IMR-90 (cell line): ENCODE measurements at regions not wholly inside any gene's neighbourhood (a gene's known extent, or its start where the extent isn't known, plus 50 kb on each side); places are given as distances from the start of the nearest gene placed in this dataset.

Experiments
- ATAC-seq: fragments of 200-7000 bp; cut with Tn5 transposase; 2 replicates; pipeline ENCODE4 v1.9.1; 2020; ENCODE audit warnings: low read depth, mild to moderate bottlenecking, moderate library complexity
- BruUV-seq: library from RNA; stranded (reverse); fragments of 400-500 nt; replicated peaks from 2 replicates; lab custom pipeline; 2021; lab: Mats Ljungman, UMichigan
- CTCF ChIA-PET: fragments of 300-600 bp; formaldehyde crosslinking; extraction: SDS; loops from one replicate; lab custom pipeline; 2021; ENCODE audit warnings: antibody characterized with exemption; lab: Yijun Ruan, JAX
- POLR2A ChIA-PET: fragments of 300-600 bp; sonication (Branson Sonifier 250); formaldehyde crosslinking; loops from one replicate; lab custom pipeline; 2022; ENCODE audit warnings: antibody characterized with exemption; ENCODE audit not compliant: unreplicated experiment; lab: Charles Lee
- DNase-seq: peaks from one replicate; pipeline ENCODE4 v3.0.0; 2013
- H2AFZ ChIP-seq: replicated peaks from 2 replicates; pipeline ENCODE3; 2013; ENCODE audit warnings: low read length, mild to moderate bottlenecking; ENCODE audit not compliant: poor library complexity
- H2AK5ac ChIP-seq: 2 replicates; pipeline ENCODE4 v1.6.1; 2013; ENCODE audit warnings: low read depth, low read length, inconsistent platforms
- H2AK9ac ChIP-seq: replicated peaks from 2 replicates; pipeline ENCODE3; 2013; ENCODE audit warnings: mild to moderate bottlenecking, low read depth, low read length, moderate library complexity; ENCODE audit not compliant: poor library complexity
- H2BK120ac ChIP-seq: 2 replicates; pipeline ENCODE4 v1.6.1; 2013; ENCODE audit warnings: low read depth, low read length, inconsistent platforms
- H2BK15ac ChIP-seq: 3 replicates; pipeline ENCODE4 v1.6.1; 2013; ENCODE audit warnings: low read depth, low read length, inconsistent platforms
- H2BK20ac ChIP-seq: 2 replicates; pipeline ENCODE4 v1.6.1; 2013; ENCODE audit warnings: low read depth, mild to moderate bottlenecking, inconsistent platforms, low read length, moderate library complexity
- H2BK5ac ChIP-seq: 2 replicates; pipeline ENCODE4 v1.6.1; 2013; ENCODE audit warnings: mild to moderate bottlenecking, low read depth, low read length, inconsistent platforms; ENCODE audit not compliant: poor library complexity, severe bottlenecking
- H3K14ac ChIP-seq: replicated peaks from 2 replicates; pipeline ENCODE4 v1.6.1; 2013; ENCODE audit warnings: low read depth, low read length, inconsistent platforms
- H3K18ac ChIP-seq: 2 replicates; pipeline ENCODE4 v1.6.1; 2013; ENCODE audit warnings: low read depth, low read length, control low read depth
- H3K23ac ChIP-seq: 2 replicates; pipeline ENCODE4 v1.6.1; 2013; ENCODE audit warnings: low read depth, low read length, inconsistent platforms
- H3K27ac ChIP-seq: 2 replicates; pipeline ENCODE4 v1.5.1; 2013; ENCODE audit warnings: mild to moderate bottlenecking, control low read depth, low read length; ENCODE audit not compliant: insufficient read depth
- H3K27me3 ChIP-seq: 2 replicates; pipeline ENCODE4 v1.6.1; 2013; ENCODE audit warnings: low read length; ENCODE audit not compliant: control insufficient read depth, insufficient read depth
- H3K36me3 ChIP-seq: 2 replicates; pipeline ENCODE4 v1.6.1; 2013; ENCODE audit warnings: low read length, mixed read lengths; ENCODE audit not compliant: control insufficient read depth, insufficient read depth
- H3K4ac ChIP-seq: 2 replicates; pipeline ENCODE4 v1.6.1; 2013; ENCODE audit warnings: low read depth, low read length, inconsistent platforms
- H3K4me1 ChIP-seq: 2 replicates; pipeline ENCODE4 v1.6.1; 2013; ENCODE audit warnings: low read length, mixed read lengths; ENCODE audit not compliant: control insufficient read depth, insufficient read depth
- H3K4me2 ChIP-seq: 2 replicates; pipeline ENCODE4 v1.6.1; 2013; ENCODE audit warnings: low read depth, mild to moderate bottlenecking, control low read depth, low read length, moderate library complexity
- H3K4me3 ChIP-seq: 2 replicates; pipeline ENCODE4 v1.5.1; 2013; ENCODE audit warnings: low read depth, mild to moderate bottlenecking, control low read depth, low read length, moderate library complexity; ENCODE audit not compliant: insufficient read depth
- H3K56ac ChIP-seq: 2 replicates; pipeline ENCODE4 v1.6.1; 2013; ENCODE audit warnings: low read length, inconsistent platforms; ENCODE audit not compliant: insufficient read depth; ENCODE audit errors: extremely low read depth
- H3K79me1 ChIP-seq, 2 experiments: 2 replicates each; pipeline ENCODE4 v1.6.1; 2013; ENCODE audit warnings: low read length in 2 of 2, inconsistent platforms in 1 of 2, low read depth in 1 of 2
- H3K9ac ChIP-seq: 2 replicates; pipeline ENCODE4 v1.6.1; 2013; ENCODE audit warnings: low read depth, low read length, control low read depth
- H3K9me1 ChIP-seq: 2 replicates; pipeline ENCODE4 v1.6.1; 2013; ENCODE audit warnings: low read length, inconsistent platforms; ENCODE audit not compliant: insufficient read depth
- H3K9me3 ChIP-seq: 2 replicates; pipeline ENCODE4 v1.6.1; 2013; ENCODE audit warnings: low read length; ENCODE audit not compliant: control insufficient read depth, insufficient read depth
- H4K20me1 ChIP-seq: 2 replicates; pipeline ENCODE4 v1.6.1; 2013; ENCODE audit warnings: low read length, inconsistent platforms; ENCODE audit not compliant: insufficient read depth
- H4K5ac ChIP-seq: 2 replicates; pipeline ENCODE4 v1.6.1; 2013; ENCODE audit warnings: mild to moderate bottlenecking, low read depth, low read length, control low read depth
- H4K8ac ChIP-seq, 2 experiments: 2 replicates each; pipeline ENCODE4 v1.6.1; 2013; ENCODE audit warnings: low read depth in 2 of 2, low read length in 2 of 2, control low read depth in 1 of 2, inconsistent platforms in 1 of 2
- H4K91ac ChIP-seq: 2 replicates; pipeline ENCODE4 v1.6.1; 2013; ENCODE audit warnings: low read depth, low read length, inconsistent platforms; ENCODE audit not compliant: insufficient read depth
- CEBPB ChIP-seq: IDR thresholded peaks from 2 replicates; pipeline ENCODE4 v1.6.1; 2012; ENCODE audit warnings: low read depth, low read length, improper control_type of control experiment
- FOS ChIP-seq: fragments of 150-350 bp; IDR thresholded peaks from 2 replicates; pipeline ENCODE4 v1.6.1; 2016; ENCODE audit warnings: low read depth, low read length
- MAFK ChIP-seq: IDR thresholded peaks from 2 replicates; pipeline ENCODE4 v1.6.1; 2012; ENCODE audit warnings: low read depth, low read length, improper control_type of control experiment
- POLR2A ChIP-seq: IDR thresholded peaks from 2 replicates; pipeline ENCODE4 v1.6.1; 2012; ENCODE audit warnings: mild to moderate bottlenecking, low read depth, low read length
- RAD21 ChIP-seq: IDR thresholded peaks from 2 replicates; pipeline ENCODE4 v1.6.1; 2012; ENCODE audit warnings: low read length, improper control_type of control experiment
- WGBS, 2 experiments: methylation state at CpG; one replicate each; pipeline versions ENCODE4 v1.1.5 to v1.1.7; 2013; ENCODE audit warnings: missing lambda C conversion rate in 2 of 2; ENCODE audit not compliant: insufficient read length in 1 of 2; ENCODE audit errors: extremely low coverage in 2 of 2; 5-methylcytosine and 5-hydroxymethylcytosine counted together
- dilution Hi-C: fragments of 300-500 bp; cut with HindIII; formaldehyde crosslinking; loops from one replicate; pipeline ENCODE4 v1.14.3; 2018; ENCODE audit warnings: low sequenced_read_pairs; ENCODE audit not compliant: unreplicated experiment
- in situ Hi-C: fragments of 300-500 bp; cut with MboI; formaldehyde crosslinking; loops from 3 replicates; pipeline ENCODE4 v1.14.3; 2019; ENCODE audit warnings: low sequenced_read_pairs, inconsistent platforms, mixed read lengths
- intact Hi-C: fragments of 100-400 bp; cut with micrococcal nuclease; formaldehyde crosslinking; loops from 2 replicates; pipeline ENCODE4 v1.10.0; 2022
- TF ChIP-seq, protein P1 (sequence below): fragments of 150-350 bp; IDR thresholded peaks from 2 replicates; pipeline ENCODE4 v1.6.1; 2016; ENCODE audit warnings: low read depth, mild to moderate bottlenecking, low read length, moderate library complexity, borderline replicate concordance

DNA sequence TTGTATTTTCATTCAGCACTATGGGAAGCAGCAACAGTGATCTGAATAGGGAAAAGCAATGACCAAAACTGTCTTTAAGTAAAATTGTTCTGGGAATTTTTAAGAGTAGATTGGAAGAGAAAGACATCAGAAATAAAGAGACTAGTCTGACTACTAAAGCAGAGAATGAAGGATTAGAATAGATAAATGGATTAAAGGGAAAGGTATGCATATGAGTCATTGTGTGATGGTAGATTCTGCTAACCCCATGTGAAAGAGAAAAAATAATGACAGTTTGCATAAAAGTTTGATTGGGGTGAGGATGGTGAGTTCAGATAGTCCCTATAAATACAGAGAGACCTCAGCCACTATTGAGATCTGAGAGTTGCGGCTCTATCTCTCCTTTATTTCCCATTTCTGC is 139.6 kb upstream of the DCC start:
- H2AK5ac ChIP-seq: no peak overlapping the region
- H3K4me1 ChIP-seq: no peaks in the 10 kb centered on the region
- peaks cover 7% of the 10 kb centered on the region for H3K9me3 ChIP-seq
- H2BK5ac ChIP-seq: no peak overlapping the region
- H2BK120ac ChIP-seq: no peak overlapping the region
- H2AK9ac ChIP-seq: no peak overlapping the region
- POLR2A ChIA-PET: no interaction called here
- H3K9me1 ChIP-seq: no peaks in the 10 kb centered on the region
- H2BK15ac ChIP-seq: no peak overlapping the region
- H3K4me2 ChIP-seq: no peak overlapping the region
- H2BK20ac ChIP-seq: no peak overlapping the region
- no peak overlapping the region for H4K91ac ChIP-seq
- in situ Hi-C loops: no loop called here
- H4K20me1 ChIP-seq: no peaks in the 10 kb centered on the region
- no peak overlapping the region for H3K14ac ChIP-seq
- H3K27ac ChIP-seq: no peak overlapping the region
- BruUV-seq: no TSS peak
- no peaks in the 10 kb centered on the region for H3K36me3 ChIP-seq
- no peaks in the 10 kb centered on the region for H3K27me3 ChIP-seq
- TF ChIP-seq MAFK: no peak
- no peak for TF ChIP-seq POLR2A
- no peak for TF ChIP-seq RAD21
- TF ChIP-seq, protein P1, sequence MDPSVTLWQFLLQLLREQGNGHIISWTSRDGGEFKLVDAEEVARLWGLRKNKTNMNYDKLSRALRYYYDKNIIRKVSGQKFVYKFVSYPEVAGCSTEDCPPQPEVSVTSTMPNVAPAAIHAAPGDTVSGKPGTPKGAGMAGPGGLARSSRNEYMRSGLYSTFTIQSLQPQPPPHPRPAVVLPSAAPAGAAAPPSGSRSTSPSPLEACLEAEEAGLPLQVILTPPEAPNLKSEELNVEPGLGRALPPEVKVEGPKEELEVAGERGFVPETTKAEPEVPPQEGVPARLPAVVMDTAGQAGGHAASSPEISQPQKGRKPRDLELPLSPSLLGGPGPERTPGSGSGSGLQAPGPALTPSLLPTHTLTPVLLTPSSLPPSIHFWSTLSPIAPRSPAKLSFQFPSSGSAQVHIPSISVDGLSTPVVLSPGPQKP: no peak
- no peak for TF ChIP-seq FOS
- no peak for TF ChIP-seq CEBPB
- H3K23ac ChIP-seq: no peak overlapping the region
- H3K18ac ChIP-seq: no peak overlapping the region
- H3K4ac ChIP-seq: no peak overlapping the region
- no peak overlapping the region for H3K4me3 ChIP-seq
- no peaks in the 10 kb centered on the region for H3K79me1 ChIP-seq
- H3K9ac ChIP-seq: no peak overlapping the region
- CTCF ChIA-PET: no interaction called here
- dilution Hi-C loops: no loop called here
- no peak overlapping the region for H4K8ac ChIP-seq
- no peak overlapping the region for H2AFZ ChIP-seq
- WGBS, 2 experiments: no CpG with 5 or more reads among the region's 1 CpG
- H3K56ac ChIP-seq: no peak overlapping the region
- intact Hi-C loops: no loop called here
- DNase-seq (no peak), ATAC-seq (no peak)
- no peak overlapping the region for H4K5ac ChIP-seq
